Stimulated activated CD8-positive, alpha-beta memory T cell treated with anti-CD3 and anti-CD28 coated beads, Interleukin-4, amount 100 ng/mL, for 24 hours (primary cell): ENCODE measurements at regions not wholly inside any gene's neighbourhood (a gene's known extent, or its start where the extent isn't known, plus 50 kb on each side); places are given as distances from the start of the nearest gene placed in this dataset.
"Not testable (repeated sequence)": the region's sequence is repeated elsewhere in the genome, so short reads cannot be mapped to it uniquely, and the experiment has no call there.

Experiments
- DNase-seq: peaks from one replicate; pipeline ENCODE4 v3.0.0-alpha.2; 2020; ENCODE audit warnings: low read depth

DNA sequence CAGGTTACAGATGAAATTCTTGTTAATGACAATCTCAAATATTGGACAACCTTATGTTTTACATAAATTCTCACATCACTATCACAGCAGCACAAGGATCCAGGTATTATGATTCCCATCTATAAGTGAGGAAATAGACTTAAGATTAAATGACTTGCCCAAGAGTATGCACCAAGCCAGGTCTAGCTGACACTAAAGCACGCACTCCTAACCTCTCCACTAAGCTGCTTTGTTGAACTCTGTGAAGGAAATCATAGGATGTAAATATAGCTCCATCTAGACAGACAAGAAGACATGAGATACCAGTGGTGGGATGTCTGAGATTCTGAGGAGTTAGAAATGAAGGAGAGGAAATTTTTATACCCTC is 87.9 kb downstream of the PHLDA1 start:
- DNase-seq = no peak

DNA sequence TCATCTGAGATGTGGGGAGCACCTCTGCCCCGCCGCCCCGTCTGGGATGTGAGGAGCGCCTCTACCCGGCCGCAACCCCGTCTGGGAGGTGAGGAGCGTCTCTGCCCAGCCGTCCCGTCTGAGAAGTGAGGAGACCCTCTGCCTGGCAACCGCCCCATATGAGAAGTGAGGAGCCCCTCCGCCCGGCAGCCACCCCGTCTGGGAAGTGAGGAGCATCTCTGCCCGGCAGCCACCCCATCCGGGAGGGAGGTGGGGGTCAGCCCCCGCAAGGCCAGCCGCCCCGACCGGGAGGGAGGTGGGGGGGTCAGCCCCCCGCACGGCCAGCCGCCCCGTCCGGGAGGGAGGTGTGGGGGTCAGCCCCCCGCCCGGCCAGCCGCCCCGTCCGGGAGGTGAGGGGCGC is 89.9 kb downstream of the PHLDA1 start:
- not testable (repeated sequence) for DNase-seq

DNA sequence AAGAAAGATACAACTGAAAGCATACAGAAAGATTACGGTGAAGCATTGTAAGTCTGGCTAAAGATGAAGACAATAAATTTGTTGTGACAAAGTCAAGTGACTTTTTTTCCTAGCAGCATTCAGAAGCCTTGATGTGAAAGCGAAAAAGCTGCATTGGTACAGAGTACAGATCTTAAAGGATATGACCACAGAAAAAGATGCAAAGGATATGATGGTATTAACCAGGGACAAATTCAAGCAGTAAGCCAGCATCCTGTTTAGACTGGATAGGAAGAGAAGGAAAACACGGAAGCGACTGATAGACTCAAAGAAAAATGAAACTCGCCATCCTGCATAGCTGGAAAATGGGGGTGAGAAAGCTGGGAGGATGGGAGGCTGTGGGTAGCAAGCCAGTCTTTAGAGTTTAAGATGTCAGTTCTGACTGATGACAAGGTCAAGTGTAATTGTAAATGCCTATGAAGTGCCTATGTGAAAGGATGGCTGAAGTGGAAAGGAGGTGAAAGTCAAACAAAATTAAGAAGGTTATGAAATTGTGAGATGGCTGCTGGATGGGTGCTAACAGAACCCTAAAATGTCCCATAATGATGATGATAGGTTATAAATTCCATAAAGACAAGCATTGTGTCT is 92.4 kb downstream of the PHLDA1 start:
- DNase-seq = no peak

DNA sequence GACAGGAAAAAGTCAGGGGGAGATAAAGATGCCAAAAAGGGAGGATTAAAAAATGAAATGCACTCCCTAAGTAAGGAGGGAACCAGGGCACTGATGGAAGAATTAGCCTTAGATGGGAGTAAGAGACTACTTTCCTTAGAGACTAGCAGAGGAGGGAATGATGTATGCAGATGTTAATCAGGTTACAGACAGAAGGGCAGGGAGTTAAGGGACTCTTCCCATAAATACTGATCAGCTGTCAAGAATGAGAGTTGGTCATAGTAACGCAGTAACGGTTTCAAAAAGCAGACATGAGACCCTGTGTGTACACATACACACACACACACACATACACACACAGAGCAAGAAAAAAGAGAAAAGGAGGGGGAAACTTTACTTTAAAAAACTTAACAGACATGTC is 93.4 kb downstream of the PHLDA1 start:
- no peak for DNase-seq

DNA sequence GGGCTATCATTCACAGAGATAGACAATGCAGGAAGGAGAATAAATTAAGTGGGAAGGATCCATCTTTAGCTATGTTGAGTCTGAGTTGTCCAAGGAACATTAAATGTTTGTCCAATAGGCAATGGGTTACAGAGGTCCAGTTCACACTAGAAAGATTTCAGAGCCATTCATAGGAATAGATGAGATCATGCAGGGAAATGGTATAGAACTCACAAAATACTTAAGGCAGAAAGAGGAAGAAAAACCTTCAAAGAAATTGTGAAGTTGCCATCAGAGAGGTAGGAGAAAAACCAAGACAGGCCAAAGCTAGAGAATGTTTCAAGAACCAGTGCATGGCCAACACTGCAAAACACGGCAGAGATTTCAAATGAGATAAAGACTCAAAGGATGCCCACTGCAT is 94.1 kb downstream of the PHLDA1 start:
- no peak for DNase-seq

DNA sequence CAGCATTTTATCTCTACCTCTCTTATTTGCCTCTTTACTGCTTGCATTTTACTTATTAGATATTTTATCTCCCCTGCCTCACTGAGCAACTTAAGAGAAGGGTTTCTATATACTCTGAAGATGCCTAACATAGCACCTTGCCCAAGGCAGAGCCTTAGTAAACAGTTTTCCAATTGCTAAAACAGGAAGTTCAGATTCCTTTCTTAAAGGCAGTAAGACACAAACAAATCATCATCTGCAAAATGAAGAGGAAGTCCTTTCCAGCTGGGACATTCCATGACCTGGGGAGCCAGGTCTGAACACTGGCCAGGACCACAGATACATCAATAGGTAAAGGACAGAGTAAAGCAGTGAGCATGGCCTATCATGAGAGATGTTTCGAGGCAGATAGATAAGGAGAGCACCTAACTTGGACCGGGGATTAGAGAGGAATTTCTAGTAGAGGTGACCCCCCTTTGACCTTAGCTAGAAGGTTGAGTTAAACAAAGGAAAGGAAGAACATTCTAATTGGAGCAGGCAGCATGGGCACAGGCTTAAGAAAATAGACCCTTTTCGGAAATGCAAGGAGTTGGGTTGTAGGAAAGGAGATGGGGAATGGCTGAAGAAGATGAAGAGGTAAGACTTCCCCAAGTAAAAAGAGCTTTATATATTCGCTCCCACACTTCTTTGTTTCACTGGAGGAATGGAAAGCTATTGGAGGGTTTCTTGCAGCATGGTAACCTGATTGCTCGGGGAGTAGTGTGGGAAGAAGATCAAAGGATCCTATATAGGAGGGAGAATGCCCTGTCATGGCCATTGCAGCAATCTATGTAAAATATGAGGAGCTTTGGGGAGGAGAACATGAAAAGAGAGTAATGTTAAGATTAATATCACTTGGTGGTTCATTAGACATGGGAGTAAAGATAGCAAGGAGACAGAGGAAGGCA is 94.8 kb downstream of the PHLDA1 start:
- DNase-seq = no peak

DNA sequence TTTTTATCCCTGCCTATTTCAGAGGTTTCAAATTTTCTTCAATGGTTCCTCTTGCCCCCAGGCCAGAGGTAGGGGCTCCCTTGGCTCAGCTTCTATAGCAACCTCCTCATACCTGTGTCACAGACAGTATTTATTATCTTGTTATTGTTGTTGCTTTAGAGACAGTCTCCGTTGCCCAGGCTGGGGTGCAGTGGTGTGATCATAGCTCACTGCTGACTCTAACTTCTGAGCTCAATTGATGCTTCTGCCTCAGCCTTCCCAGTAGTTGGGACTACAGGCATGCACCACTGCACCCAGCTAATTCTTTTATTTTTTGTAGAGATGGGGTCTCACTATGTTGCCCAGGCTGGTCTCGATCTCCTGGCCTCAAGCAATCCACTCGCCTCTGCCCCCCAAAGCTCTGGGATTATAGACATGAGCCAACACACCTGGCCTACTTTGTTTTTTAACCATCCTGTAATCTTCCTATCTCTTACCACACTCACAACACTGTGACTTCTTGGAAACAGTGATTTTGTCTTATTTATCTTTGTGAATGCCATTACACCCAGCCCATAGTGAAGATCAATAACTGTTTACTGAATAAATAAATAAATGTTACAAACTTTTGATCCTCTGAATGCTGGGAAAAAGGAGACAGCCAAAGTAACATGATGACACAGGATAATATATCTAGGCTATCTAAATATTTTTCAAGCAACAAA is 95.9 kb downstream of the PHLDA1 start:
- DNase-seq = no peak

DNA sequence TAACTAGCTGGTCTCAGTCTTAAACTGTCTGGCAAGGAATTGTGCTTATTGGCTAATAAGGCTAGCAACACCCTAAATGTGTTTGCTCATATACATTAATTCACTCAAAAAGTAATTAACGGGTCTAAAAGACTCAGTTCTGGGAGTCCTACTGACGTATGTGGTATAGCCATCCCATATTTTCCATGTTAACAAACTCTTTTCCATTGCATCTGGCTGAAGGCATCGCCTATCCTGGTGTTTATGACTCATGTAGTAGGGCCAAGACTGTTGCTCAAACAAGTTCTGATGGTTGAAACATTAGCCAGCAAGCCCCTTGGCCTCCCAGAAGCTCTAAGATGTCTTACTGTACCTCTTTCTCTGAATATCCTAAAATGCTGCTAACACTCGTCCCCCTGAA is 98.5 kb downstream of the PHLDA1 start:
- no peak for DNase-seq

DNA sequence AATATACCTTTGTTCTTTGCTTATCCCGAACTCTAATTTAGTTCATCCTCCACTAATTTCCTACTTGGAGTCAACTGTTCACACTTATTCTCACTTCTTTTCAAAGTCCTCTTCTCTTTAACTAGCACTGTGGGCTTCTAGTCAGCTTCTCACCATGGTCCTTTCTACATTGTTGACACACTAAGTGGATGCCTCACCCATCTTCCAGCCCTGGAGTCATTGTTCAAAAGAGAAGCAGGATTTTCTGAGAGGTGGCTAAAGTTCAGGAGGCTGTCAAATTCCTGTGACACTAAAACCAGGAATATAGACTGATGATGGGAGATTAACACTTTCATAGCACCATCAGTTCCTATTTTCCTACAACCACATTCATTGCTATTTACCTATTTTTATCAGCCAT is 99.3 kb downstream of the PHLDA1 start:
- DNase-seq = no peak

DNA sequence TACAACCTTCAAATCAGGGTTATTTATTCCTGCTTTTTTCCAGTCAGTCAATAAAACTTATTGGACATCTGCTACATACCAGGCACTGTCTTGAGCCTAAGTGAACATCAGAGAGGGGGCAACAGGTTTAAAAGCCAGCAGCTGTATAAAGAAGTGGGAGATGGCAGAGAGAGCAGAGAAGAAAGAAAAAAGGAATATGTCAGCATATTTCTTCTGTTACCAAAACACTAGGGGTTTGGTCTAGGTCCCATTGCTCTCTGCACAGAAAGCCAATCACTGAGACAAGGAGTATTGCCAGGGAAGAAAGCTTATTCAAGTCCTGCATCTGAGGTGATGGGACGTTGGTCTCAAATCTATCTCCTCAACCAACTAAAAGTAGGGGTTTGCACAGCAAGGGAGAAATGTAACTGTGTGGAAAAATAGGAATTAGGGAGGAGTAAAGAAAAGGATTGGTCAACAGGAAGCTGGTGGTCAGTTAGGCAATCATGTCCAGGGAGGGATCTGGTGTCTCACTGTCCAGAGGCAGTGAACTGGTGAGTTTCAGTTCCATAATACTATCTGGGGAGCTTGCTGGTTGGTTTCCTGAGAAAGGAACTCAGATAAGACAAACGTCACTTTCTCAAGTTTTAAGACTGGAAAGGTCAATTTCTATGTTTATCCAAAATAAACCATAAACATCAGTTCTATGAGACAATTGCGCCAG is 107.5 kb downstream of the PHLDA1 start:
- DNase-seq = no peak

DNA sequence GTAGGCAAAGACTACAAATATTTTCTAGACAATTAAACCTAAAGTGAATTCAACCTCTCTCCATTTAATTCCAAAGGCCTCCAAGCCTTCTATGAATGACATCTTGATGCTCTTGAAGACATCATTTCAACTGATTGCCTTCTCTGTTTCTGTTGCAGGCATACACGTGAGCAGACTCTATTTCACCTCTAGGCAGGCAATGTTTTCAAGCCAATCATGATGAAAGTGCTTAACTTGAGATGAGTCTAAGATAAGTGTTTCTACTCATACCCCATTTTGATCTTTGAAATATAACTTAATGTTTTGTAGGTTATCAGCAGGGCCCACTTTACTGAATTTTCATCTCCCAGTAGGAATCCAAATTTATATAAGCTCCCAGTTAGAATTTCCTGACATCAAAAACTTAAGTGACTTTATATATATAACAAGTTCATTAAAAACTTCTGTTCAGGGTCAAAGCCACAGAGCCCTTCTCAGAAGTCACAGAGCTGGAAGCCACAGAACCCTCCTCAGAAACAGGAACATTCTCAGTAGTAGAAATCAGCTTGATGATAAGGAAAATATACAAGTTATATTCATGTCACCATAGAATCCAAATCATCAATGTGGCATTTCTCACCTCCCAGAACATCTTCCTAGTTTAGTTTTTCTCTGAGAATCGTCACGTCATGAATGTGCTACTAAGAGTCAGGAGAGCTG is 108.5 kb downstream of the PHLDA1 start:
- DNase-seq = no peak

DNA sequence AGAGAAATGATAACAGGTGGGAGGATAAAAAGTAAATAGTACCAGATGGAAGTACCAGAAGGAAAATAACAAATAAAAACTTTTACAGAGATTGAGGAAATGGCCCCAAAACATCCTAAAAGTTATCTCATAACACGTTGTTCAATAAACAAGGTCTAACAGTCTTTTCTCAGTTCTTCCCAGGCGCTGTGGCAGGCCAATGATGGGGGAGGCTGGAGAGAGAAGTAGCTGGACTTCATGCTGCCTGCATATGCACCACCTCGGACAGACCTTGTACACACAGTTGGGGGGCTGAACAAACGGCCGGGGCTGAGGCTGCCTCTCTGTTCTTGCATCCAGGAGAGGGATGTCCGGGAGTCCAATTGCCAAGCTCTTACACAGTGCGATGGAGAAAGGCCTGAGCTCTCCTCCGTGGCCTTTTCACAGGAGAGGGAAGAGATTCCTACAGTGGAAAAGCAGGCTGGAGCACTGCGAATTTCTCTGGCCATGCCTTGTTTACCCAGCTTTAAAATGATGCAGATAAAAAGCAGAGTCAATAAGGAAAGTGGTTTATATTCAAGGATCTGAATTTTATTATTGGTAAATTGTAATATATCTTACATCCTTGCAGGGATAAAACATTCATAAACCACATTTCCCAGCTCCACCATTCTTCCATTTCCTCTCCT is 109.8 kb downstream of the PHLDA1 start:
- DNase-seq = no peak

DNA sequence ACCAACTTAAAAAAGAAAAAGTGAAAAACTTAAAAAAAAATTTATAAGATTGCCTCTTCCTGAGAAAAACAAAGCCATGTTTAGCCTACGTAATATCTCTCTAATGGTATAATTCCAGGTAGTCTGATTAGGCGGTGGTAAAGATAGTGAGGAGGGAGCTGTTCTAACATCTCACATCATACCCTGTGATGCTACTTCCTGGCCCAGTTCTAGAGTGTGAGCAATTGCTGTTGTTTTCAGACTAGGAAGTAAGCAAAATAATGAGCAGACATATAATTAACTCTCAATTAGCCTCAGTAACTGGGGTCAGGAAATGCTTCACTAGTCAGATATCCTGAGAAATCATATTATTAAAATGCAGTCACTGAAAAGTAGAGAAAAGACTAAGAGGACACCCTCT is 113.9 kb downstream of the PHLDA1 start:
- no peak for DNase-seq

DNA sequence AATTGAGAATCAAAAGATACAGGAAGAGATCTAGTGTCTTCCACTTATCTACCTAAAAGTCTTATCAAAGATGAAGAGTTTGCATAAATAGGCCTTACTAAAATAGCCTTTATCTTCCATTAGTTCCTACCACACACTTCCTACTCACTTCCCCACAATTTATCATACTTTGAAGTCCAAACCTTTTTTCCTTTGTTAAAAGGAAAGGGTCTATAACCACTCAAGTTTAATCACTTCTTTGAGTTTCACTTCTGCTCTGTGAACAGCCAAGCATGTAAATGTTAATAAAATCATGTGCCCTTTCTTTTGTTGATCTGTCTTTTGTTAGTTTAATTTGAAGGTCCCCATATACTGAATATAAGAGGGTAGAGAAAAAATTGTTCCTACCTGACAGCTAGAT is 114.5 kb downstream of the PHLDA1 start:
- no peak for DNase-seq

DNA sequence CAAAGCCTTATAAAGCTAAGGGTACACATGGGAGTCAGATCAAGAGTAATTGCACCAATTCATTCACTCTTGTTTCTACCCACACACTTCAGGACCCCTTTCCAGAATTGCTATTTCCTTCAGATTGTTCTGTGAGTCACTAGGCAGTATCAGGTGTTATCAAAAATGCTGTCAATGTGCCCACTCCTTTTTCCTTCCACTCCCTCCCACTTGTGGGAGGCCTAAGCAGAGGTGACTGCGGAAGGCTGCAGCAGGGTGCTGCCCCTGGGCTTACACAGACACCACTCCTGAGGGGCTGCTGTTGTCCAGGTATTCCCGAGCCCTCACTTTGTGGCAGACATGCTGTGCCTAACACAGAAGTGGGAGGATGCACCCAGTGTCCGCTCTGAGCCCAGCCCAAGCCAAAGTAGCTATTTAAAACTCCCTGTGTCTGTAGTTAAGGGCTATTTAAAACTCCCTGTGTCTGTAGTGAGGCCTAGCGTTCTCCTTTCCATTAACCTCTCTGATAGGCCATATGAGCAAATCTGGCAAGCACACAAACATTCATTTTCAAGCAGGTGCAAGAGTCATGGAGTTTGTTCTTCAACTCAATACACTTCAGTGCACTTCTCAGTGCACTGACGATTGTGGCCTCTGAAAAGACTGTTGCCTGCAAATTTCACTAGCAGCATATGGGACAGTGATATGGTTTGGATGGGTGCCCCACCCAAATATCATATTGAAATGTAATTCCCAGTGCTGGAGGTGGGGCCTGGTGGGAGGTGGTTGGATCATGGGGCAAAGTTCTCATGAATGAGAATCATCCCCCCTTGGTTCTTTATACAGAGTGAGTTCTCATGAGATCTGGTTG is 117.8 kb downstream of the PHLDA1 start:
- peak; percentile 36 for DNase-seq

DNA sequence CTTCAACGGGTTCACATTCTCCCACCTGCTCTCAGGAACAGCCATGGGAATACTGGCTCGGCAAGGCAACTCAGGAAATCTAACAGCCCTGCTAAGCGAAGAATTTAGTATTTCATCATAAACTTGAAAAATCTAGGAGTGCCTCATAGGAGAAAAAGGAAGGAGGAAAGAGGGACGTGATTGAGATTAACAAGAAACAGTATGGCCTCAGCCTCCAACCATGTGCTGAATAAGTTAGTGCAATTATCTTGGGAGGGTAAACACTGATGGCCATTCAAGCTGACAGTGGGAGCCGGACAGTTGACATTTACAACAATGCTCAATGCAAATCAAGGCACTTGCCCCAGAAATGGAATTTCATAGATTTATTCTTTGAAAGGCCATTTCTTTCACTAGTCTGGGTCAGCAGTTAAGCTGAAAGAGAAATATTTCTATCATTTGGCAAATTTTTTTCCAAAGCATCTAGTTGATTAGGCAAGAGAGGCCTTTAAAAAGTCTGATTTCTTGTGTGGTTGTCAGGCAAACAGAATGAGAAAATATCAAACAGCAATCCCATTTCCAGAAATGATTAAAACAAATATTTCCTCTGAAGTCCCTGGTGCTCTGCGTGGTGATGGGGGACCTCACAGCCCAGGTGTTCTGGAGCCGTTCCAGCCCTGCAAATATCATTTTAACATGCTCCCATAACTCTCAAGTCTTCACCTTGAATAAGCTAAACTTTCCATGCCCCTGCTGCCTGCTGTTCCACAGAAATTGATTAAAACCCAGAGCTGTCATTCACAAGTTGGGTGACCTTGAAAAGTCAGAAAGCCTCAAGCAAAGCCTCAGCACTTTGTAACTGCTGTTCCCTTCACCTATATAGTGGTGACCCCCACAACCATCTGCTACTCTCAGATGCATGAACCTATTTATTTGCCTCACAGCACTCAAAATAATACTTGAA is 121.6 kb downstream of the PHLDA1 start:
- DNase-seq = no peak

DNA sequence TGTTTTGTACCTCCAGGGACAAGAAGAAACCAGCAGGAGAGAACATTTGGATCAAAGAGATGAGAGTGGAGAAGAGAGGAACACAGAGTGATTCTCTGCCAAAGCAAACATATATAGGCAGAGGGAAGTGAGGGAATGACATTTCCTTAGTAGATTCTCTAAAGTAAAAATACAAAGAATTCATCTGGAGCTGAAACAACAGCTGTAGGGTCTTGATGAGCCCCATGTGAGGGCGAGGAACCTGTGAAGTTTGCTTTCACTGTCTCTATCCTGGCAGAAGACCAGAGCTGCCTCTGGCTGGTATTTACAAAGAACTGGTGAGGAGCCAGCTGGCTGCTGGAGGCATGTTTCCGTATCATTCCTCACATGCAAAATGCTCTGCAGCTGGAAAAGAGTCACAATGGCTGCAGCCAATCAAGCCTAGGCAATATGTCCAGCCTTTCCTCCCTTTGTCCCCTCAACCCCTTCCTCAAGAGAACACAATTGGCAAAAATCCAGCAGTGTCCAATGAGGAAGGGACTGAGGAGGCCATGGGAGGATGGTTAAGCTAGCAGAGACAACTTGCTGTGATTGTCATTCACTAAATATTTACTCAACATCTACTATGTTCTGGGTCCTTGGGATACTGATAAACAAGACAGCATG is 122.5 kb downstream of the PHLDA1 start:
- no peak for DNase-seq

DNA sequence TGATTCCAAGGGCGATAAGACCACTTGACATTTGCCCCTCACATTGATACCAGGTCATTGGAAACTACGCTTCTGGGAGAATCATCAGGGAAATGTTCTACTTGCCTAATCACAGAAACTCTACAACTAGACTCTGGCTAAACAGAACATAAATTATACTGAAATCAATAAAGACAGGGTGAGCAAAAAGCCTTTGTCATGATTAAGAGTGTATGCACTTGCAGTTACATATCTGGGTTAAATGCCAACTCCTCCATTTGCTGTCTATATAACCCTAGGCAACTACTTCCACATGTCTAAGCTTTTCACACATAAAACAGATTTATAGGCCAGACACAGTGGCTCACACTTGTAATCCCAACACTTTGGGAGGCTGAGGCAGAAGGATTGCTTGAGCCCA is 125.7 kb downstream of the PHLDA1 start:
- no peak for DNase-seq

DNA sequence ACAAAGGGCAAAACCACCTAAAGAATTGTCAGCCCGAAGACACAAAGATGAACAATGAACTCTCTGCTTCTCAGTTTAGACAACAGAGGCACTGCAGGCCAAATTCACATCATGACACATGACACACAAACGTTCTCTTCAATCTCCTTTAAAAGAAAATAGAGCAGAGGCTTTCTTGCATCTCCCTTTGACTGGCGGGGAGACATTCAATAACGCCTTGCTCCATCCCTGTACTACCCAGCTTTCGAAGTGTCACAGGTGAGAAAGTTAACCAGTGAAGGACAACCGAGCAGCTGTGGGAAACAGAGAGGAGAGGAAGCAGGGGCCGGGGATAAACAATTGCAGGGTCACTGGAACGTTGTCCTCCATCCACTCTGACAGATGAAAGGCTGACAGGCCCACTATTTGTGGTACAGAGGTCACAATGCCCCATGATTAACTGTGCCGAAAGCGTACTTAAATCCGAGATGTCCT is 130.8 kb downstream of the PHLDA1 start:
- no peak for DNase-seq
